ENCODE measurements at regions not wholly inside any gene's neighbourhood (a gene's known extent, or its start where the extent isn't known, plus 50 kb on each side); places are given as distances from the start of the nearest gene placed in this dataset.

DNA sequence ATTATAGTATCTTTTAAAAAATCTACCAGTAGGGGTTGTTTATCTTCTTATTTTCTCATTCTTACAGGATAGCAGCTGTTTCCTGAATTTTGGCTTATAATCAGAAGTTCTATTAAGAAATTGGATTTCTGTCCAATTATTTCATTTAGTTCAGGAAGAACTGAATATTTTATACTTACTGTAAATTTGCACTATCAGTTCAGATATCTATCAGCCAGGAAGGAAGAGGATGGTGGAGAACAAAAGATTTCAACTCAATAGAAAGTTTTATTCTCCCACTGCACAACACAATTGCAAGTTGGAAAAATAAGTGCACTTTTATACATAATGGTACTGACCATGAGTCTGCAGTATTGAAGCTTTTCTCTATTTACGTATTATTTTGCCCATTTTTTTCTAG lies 400.9 kb downstream of the PLOD2 start:
- no peak for DNase-seq

DNA sequence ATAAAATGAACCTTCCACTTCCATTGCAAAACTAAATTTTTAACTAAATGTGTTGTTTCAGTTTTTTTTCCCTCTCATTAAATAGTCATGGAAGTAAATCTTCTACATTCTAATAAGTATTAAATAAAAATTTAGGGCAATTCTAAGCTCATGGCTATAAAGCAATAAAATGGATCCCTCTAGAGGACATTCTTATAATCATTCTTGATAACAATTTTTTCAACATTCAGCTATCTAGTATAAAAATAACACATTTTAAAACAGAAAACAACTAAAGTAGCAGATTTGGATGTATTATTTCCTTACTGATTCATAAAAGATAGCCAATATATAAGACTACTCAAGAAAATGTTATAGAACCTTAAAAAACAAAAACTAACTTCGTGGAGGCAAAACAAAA lies 393.1 kb downstream of the PLOD2 start:
- no peak for DNase-seq

DNA sequence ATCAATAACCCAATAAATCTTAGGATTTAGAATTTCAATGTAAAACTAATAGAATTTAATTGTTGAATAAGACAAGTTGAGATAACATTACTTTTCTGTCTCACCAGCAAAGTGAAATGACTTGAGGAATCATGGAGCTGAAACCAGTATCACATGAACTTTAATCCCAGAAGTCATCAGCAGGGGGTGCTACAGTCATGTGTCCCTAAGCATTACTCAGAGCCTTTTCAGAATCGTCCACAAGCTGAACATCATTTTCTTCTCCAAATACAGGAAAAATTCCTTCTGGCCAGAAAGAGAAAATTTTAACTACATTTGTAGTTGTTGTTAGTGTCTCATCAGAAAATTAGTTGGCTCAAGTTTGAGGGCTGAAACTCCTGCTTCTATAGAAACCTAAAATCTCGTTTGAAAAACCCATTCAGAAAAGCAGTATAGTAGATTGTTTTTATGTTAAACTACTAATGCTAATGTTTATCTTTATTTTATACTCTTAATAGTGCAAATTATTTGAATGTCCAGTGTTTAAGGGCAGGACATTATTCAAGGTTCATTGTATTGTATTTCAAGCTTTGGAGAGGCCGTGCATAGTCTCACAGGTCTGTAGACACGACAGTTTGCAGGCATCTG lies 384.1 kb downstream of the PLOD2 start:
- DNase-seq = peak in 1 of 5 donors; percentile 2

DNA sequence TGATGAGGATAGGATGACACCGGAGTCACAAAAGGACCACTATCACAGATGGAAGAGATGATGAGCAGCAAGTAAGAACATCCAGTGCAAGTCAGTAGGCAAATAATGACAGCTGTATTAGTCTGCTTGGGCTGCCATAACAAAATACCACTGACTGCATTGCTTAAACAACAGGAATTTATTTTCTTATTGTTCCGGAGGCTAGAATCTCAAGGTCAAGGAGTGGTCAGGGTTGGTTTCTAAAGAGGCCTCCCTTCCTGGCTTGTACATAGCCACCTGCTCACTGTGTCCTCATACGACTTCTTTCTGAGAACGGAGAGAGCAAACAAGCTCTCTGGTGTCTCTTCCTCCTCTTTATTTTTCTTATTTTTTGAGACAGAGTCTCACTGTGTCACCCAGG lies 380.7 kb downstream of the PLOD2 start:
- no peak for DNase-seq

DNA sequence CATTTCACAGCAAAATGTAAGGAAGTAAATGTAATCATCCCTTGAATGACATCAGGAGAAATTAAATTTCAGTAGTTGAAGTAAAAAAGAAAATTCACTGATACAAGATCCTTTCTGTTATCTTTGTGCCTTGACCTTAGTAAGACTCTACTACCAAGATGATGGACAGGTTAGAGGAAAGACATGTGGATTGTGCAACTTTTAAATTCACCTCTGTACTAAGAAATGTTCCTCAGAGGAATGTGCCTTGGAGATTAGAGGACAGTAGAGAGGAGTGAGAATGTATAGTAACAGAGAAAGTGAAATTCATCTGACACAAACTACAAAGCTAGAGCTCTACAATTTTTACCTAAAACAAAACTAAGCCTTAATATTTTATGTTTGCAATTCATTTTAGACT lies 375.3 kb downstream of the PLOD2 start:
- DNase-seq = no peak

DNA sequence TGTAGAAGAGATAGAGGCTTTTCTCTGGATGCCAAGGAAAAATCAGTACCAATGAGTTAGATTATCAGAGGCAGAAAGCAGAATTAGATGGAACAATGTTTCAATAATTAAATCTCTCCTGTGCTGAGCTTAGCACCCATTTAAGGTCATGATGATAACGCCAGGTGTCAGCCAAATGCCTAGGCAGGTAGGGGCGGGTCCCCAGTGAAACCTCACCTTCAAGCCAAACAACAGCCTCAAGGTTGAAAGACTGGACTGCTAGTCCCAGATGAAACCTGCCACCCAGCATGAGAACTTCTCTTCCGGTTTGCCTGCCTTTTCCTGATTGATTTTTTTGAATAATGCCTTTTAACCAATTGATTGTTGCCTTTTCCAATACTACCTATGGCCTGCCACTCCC lies 363.0 kb downstream of the PLOD2 start:
- no peak for DNase-seq

DNA sequence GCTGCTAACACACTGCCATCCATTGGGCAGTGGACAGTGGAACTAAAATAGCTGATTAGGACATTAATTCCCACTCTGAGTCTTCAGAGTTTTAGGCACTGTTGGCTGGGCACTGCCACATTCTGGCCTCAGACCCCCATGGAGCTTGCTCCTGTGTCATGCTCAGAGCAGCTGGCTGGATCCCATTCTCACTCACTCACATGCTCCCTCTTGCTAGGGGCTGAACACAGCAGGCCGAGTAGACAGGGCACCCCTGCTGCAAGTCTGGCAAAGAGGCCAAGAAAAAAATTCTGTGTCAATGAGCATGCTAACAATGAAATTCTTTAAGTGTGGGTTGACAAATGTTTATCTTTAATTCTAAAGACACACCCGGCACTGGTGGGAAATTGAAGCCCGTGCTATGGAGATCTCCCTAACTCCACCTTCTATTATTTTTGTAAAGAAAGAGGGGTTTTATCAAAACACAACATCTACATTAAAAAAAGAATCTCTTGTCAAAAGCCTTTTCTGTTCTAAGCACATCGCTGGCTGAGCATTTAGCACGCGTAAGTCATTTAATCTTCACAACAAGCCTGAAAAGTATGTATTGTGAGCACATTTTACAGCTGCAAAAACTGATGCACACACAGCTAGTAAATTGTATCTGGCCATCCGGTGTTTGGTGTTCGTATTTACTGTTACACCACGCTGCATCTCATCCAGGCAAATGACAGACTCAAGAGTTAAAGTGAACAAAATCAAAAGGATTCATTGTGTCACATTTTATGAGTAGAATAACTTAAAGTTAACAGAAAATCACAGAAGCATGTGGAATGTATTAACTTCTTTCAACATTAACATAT lies 362.1 kb downstream of the PLOD2 start:
- DNase-seq = no peak

DNA sequence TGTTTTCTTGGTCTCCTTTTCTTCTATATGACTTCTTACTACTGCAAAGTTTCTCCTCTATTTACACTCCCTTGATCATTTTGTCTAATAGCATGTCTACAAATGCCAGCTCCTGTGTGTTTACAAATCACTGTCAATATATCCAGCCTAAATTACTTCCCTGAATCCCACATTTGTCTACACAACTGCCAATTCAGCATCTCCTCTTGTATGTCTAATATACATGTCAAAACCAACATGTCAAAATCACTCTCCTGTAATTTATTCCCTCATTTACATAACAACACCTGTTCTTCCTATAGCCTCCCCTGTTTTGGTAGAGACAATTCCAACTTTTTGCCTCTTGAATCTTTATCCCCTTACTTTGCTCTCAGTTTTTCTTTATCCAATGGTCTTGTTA lies 359.3 kb downstream of the PLOD2 start:
- DNase-seq = no peak

DNA sequence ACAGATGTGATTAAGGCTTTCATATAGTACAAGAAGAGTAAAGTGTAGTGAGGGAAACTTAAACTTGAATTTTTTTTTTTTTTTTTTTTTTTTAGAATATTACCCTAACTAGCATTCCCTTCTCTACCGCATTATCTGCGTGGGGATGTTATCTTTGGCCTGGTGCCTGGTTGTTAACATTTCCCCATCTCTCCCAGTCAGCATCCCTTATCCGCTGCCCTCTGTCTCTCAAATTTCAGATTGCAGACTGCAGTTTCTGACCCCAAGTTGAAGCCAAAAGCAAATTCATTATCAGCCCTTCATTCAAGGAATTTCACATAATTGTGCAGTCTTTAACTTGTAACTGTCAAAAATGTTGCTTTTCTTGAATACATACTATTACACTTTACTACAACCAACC lies 353.0 kb downstream of the PLOD2 start:
- DNase-seq = no peak

GRCh38 chr3:145812391-145812790 lies 348.6 kb downstream of the PLOD2 start:
- DNase-seq = no peak

GRCh38 chr3:145815707-145816413 lies 345.1 kb downstream of the PLOD2 start:
- no peak for DNase-seq

DNA sequence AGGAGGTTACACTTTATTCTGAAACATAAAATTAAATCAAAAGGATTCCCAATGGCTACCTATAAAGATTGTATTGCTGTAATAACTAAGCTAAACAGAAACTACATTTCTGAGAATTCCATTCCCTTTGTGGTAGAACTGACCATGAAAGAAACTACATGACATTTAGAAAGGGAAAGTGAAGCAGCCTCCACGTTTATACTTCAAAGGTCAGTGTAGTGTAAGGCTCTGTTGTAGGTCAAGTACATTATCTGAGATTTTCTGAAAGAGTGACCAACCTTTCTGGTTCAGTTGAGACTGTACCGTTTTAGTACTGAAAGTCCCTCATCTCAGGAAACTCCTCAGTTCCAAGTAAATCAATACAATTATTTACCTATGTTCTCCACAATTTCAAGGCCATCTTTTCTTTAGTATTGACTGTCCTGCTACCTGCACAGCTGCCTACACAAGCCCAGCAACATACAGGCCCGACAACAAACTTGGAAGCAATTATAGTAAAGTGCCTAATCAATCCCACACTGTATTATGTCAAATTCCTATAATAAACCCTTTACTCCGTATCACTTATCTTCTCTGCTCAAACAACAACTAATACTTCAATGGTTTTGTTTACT lies 343.0 kb downstream of the PLOD2 start:
- DNase-seq = no peak

DNA sequence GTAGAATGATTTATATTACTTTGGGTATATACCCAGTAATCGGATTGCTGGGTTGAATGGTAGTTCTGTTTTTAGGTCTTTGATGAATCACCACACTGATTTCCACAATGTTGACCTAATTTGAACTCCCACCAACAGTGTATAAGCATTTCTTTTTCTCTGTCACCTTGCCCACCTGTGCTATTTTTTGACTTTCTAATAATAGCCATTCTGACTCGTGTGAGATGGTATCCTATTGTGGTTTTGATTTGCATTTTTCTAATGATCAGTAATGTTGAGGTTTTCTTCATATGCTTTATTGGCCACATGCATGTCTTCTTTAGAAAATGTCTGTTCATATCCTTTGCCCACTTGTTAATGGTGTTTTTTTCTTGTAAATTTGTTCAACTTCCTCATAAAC lies 340.8 kb downstream of the PLOD2 start:
- DNase-seq = no peak

DNA sequence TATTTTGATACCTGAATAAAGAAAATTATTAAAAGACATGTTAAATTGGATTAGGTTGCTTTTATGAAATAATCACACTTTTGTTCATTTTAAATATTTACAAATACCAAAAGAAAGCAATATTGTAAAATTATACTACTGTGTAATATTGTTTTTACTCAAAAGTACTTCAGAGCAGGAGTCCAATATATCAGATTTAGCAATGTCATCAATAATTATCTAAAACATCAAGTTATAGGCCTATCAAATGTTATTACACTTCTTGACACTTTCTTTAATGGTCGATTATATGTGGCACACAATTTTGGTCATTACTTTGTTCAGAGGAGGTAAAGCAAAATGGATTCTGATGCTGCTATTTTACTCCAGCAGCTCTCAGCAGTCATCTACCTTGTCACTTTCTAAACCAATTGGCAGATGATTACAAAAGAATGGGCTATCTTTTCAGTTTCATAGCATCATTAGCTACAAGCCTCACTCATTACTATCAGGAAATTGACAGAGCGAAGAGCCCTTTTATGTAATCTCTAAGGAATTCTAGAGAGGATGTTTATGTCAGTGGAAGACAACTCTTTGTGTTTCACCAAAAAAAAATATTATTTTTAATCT lies 318.6 kb downstream of the PLOD2 start:
- DNase-seq = no peak

- no peak for DNase-seq
Observed at GRCh38 chr3:145843561-145843960, 317.4 kb downstream of the PLOD2 start.

GRCh38 chr3:145849115-145849514 lies 311.9 kb downstream of the PLOD2 start:
- no peak for DNase-seq

- DNase-seq = no peak
Observed at GRCh38 chr3:145854499-145854898, 306.5 kb downstream of the PLOD2 start.

GRCh38 chr3:145857956-145858355 lies 303.0 kb downstream of the PLOD2 start:
- DNase-seq = no peak

DNA sequence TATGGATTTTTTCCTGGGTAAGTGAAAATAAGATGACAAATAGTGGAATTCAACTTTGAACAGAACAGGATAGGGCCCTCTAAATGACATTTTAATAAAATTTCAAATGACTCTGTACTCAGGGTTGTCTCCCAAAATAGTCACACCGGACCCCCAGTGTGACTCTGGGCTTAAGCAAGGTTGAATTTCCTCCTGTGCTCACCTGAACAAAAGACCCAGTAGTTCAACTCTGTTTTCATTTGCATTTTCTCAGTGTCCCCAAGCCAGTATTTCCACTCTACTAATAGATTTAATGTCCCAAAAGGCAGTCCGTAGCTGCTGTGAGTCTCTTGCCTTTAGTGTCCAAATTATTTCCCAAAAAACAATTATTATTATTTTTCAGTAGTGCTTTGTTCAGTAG lies 296.6 kb downstream of the PLOD2 start:
- no peak for DNase-seq

- DNase-seq = no peak
Observed at GRCh38 chr3:145865399-145866018, 295.5 kb downstream of the PLOD2 start.

DNA sequence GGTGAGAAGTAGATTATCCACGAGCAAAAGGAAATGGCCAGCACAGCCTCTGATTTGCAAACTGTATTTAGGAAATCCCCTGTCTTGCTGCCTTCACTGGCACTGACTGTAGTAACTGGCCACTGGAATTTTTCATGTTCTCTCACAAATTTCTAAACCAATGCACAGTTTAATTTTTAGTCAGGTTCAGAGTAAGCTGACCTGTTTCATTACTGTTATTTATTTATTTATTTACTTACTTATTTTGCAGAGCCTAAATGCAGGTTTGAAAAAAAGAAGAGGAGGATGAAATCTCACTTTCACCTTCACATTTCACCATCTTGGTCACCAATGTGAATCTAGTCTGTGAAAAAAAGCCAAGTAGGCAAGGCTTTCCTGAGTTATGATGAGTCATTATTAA lies 291.0 kb downstream of the PLOD2 start:
- no peak for DNase-seq

DNA sequence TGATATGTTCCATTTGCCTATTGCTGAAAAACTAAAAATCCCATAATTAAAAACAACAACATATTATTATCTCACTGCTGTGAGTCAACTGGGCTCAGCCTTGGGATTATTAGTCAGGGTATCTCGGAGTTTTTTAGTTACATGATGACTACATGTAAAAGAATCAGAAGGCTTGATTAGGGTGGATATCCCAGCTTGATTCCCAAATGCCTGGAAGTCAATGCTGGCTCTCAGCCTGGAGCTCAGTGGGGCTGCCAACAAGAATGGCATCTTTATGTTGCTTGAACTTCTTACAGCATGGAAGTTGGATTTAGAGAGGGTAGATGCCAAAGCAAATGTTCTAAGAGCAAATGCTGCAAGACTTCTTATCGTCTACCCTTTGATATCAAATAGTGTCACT lies 278.5 kb downstream of the PLOD2 start:
- no peak for DNase-seq

DNA sequence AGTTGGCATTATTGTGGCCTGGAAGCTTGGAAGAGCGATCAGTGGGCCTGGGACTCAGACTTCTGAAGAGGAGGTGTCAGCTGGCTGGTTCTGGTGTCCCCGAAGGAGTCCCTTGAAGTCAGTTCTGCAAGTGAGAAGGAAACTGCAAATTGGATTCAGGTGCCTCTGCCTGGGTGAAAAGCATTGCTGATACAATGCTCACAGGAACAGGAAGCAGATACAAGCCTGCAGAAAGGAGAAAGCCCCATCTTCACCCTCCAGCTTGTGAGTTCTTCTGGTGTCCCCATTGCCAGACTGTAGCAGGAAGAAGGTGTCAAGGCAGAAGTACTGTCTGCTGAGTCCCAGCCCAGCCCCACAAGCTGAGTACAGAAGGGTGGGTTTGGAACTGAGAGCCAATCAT lies 271.3 kb downstream of the PLOD2 start:
- no peak for DNase-seq

Data from T-helper 1 cell (primary cell).